Heart right ventricle (tissue), 16 donors: ENCODE measurements at regions not wholly inside any gene's neighbourhood (a gene's known extent, or its start where the extent isn't known, plus 50 kb on each side); places are given as distances from the start of the nearest gene placed in this dataset.

Experiments
- ATAC-seq, 8 donors: fragments of 200-7000 bp; cut with Tn5 transposase; one replicate each; pipeline ENCODE4 v1.9.1; 2020; ENCODE audit warnings: mild to moderate bottlenecking in 8 of 8, moderate library complexity in 8 of 8, moderate number of reproducible peaks in 1 of 8
- DNase-seq, 2 donors: peaks; one replicate each; pipeline ENCODE4 v3.0.0-alpha.2; 2020
- H3K27ac ChIP-seq, 10 donors: fragments of 200-600 bp; sonication (generic) in 2 of 10; one replicate each; pipeline versions ENCODE4 v1.5.0 to v1.8.0; 2020 to 2022; ENCODE audit warnings: mild to moderate bottlenecking in 3 of 10
- H3K27me3 ChIP-seq, 7 donors: fragments of 200-600 bp; one replicate each; pipeline ENCODE4 v1.8.0; 2021 to 2022; ENCODE audit warnings: mild to moderate bottlenecking in 2 of 7
- H3K36me3 ChIP-seq, 9 donors: fragments of 200-600 bp; sonication (generic) in 1 of 9; one replicate each; pipeline versions ENCODE4 v1.5.0 to v1.8.0; 2020 to 2022; ENCODE audit warnings: mild to moderate bottlenecking in 2 of 9
- H3K4me1 ChIP-seq, 9 donors: fragments of 200-600 bp; sonication (generic) in 1 of 9; one replicate each; pipeline versions ENCODE4 v1.5.0 to v1.8.0; 2020 to 2022; ENCODE audit warnings: mild to moderate bottlenecking in 4 of 9
- H3K4me3 ChIP-seq, 10 donors: fragments of 200-600 bp; sonication (generic) in 2 of 10; one replicate each; pipeline versions ENCODE4 v1.5.0 to v1.8.0; 2020 to 2022; ENCODE audit warnings: mild to moderate bottlenecking in 7 of 10, moderate library complexity in 2 of 10
- H3K9me3 ChIP-seq, 11 donors: fragments of 200-600 bp in 10 of 11; sonication (generic) in 2 of 11; one replicate each; pipeline versions ENCODE4 v1.5.0 to v1.8.0; 2013 to 2022; ENCODE audit warnings: mild to moderate bottlenecking in 2 of 11, control low read depth in 1 of 11, moderate library complexity in 1 of 11
- CTCF ChIP-seq, 9 donors: fragments of 200-600 bp; sonication (generic) in 2 of 9; IDR thresholded peaks; one replicate each; pipeline versions ENCODE4 v1.5.0 to v1.8.0; 2021 to 2022; ENCODE audit warnings: antibody characterized with exemption in 9 of 9, mild to moderate bottlenecking in 5 of 9, moderate library complexity in 1 of 9
- WGBS, 2 donors: extraction: QIAGEN DNeasy Blood & Tissue Kit; methylation state at CpG; one replicate each; pipeline ENCODE4 v1.1.7; 2013; ENCODE audit warnings: inconsistent platforms in 1 of 2; 5-methylcytosine and 5-hydroxymethylcytosine counted together
- intact Hi-C, 10 donors: fragments of 100-400 bp; cut with DNase I; formaldehyde crosslinking; loops; one replicate each; pipeline versions ENCODE4 v1.11.1 to v1.14.2; 2022
- donor health status: Arrhythmogenic right ventricular cardiomyopathy.
- donor health status: ischemic (EF 13 %, LVEDD 7.1; RV severe dilation, severe dysfunction).
- donor health status: healthy with polysubstance abuse.
- donor health status: DM: no; HTN: yes; CAD: no.
- donor health status: DM: no; HTN: no; CAD: no.
- donor health status: ischemic (EF 25% LVEDD 6.9; RV normal size, moderate dysfunction).
- donor health status: ischemic (EF 25% LVEDD 5.7; RV mildly dilated, moderate dysfunction).
- donor health status: healthy.
- donor health status: DM: yes; HTN: yes; CAD: no.
- donor health status: Ischemic cardiomyopathy.
- donor health status: ischemic (EF 35%, LVEDD 5.7; RV mildly dilated, moderate dysfunction).
- donor health status: nonischemic (EF 11% LVEDD 7.7; RV severe dilation, severe dysfunction).
- donor health status: DM: yes; HTN: yes; CAD: no.
- donor health status: PGD.
- donor health status: ischemic (EF 29% LVEDD 5.4; RV normal size, mild dysfunction).
- donor health status: nonischemic (EF 23%, LVEDD 6.1; RV moderate dilation, normal function).

GRCh38 chr1:78292361-78292760 is 198.4 kb upstream of the PTGFR start:
- H3K9me3 ChIP-seq = no peaks in the 10 kb centered on the region
- H3K36me3 ChIP-seq = no peaks in the 10 kb centered on the region
- H3K4me1 ChIP-seq = no peaks in the 10 kb centered on the region
- WGBS, 2 donors = 64 to 72% methylated on average over 3 of the region's 3 CpGs
- intact Hi-C loops = no loop called here
- no peaks in the 10 kb centered on the region for H3K27me3 ChIP-seq
- ATAC-seq (peak in 1 of 8 donors; percentile 79), DNase-seq (no peak)
- no peak overlapping the region for H3K4me3 ChIP-seq
- peak overlapping the region in 2 of 10 donors; percentile 3 to 17 for H3K27ac ChIP-seq
- TF ChIP-seq CTCF (IDR thresholded peaks at IDR 0.05) = no peak

GRCh38 chr1:78297836-78298235 is 192.9 kb upstream of the PTGFR start:
- H3K36me3 ChIP-seq = no peaks in the 10 kb centered on the region

GRCh38 chr1:78298349-78298748 is 192.4 kb upstream of the PTGFR start:
- H3K4me3 ChIP-seq = no peak overlapping the region
- TF ChIP-seq CTCF (IDR thresholded peaks at IDR 0.05) = no peak
- H3K4me1 ChIP-seq = no peaks in the 10 kb centered on the region
- H3K36me3 ChIP-seq = no peaks in the 10 kb centered on the region
- intact Hi-C loops = no loop called here
- H3K27ac ChIP-seq = no peak overlapping the region
- ATAC-seq (no peak), DNase-seq (no peak)
- 54 to 72% methylated on average over 3 of the region's 3 CpGs for WGBS, 2 donors
- peaks cover 0 to 5% (median 0%) of the 10 kb centered on the region in 11 donors for H3K9me3 ChIP-seq
- no peaks in the 10 kb centered on the region for H3K27me3 ChIP-seq

More at GRCh38 chr1:78297836-78298235, 192.9 kb upstream of the PTGFR start:
- 90 to 93% methylated on average over 4 of the region's 4 CpGs for WGBS, 2 donors
- Histone ChIP-seq H3K27me3 (no peaks in the 10 kb centered on the region), H3K27ac (no peak overlapping the region), H3K9me3 (peaks cover 0 to 2% (median 0%) of the 10 kb centered on the region in 11 donors), H3K4me3 (no peak overlapping the region), H3K4me1 (no peaks in the 10 kb centered on the region)
- no peak for TF ChIP-seq CTCF (IDR thresholded peaks at IDR 0.05)
- no peak for DNase-seq
- intact Hi-C loops = no loop called here
- ATAC-seq = no peak

- H3K27ac ChIP-seq = no peak overlapping the region
- H3K36me3 ChIP-seq = no peaks in the 10 kb centered on the region
- H3K4me1 ChIP-seq = no peaks in the 10 kb centered on the region
- 86 to 91% methylated on average over 5 of the region's 5 CpGs for WGBS, 2 donors
- no peaks in the 10 kb centered on the region for H3K27me3 ChIP-seq
- intact Hi-C loops = no loop called here
- ATAC-seq (no peak), DNase-seq (no peak)
- H3K9me3 ChIP-seq = peaks cover 0 to 6% (median 0%) of the 10 kb centered on the region in 11 donors
- no peak for TF ChIP-seq CTCF (IDR thresholded peaks at IDR 0.05)
- no peak overlapping the region for H3K4me3 ChIP-seq
Observed at GRCh38 chr1:78301141-78301540, 189.6 kb upstream of the PTGFR start.
